Thyroid gland (tissue), 4 donors: ENCODE measurements at regions not wholly inside any gene's neighbourhood (a gene's known extent, or its start where the extent isn't known, plus 50 kb on each side); places are given as distances from the start of the nearest gene placed in this dataset.

Experiments
- CTCF ChIP-seq, 6 experiments: fragments of 200-600 bp in 3 of 6; fragments of 450-650 bp in 3 of 6; sonication (generic) in 3 of 6; IDR thresholded peaks; one replicate each; pipeline ENCODE4 v1.5.1; 2016 to 2019; ENCODE audit warnings: antibody characterized with exemption in 6 of 6, mild to moderate bottlenecking in 2 of 6, inconsistent platforms in 1 of 6, moderate library complexity in 1 of 6
- POLR2A ChIP-seq, 2 donors: fragments of 450-650 bp; IDR thresholded peaks; one replicate each; pipeline ENCODE4 v1.6.1; 2017; ENCODE audit warnings: antibody characterized with exemption in 2 of 2, mild to moderate bottlenecking in 2 of 2, moderate library complexity in 1 of 2

GRCh38 chr12:60724984-60725383, 1129.2 kb downstream of the SLC16A7 start:
- no peak for TF ChIP-seq CTCF (IDR thresholded peaks at IDR 0.05)
- no peak for TF ChIP-seq POLR2A (IDR thresholded peaks at IDR 0.05)
